Femur (tissue), 1 donor: ENCODE measurements at regions not wholly inside any gene's neighbourhood (a gene's known extent, or its start where the extent isn't known, plus 50 kb on each side); places are given as distances from the start of the nearest gene placed in this dataset.

Source experiments
- DNase-seq: peaks from one replicate; pipeline ENCODE4 v3.0.0-alpha.2; 2017

DNA sequence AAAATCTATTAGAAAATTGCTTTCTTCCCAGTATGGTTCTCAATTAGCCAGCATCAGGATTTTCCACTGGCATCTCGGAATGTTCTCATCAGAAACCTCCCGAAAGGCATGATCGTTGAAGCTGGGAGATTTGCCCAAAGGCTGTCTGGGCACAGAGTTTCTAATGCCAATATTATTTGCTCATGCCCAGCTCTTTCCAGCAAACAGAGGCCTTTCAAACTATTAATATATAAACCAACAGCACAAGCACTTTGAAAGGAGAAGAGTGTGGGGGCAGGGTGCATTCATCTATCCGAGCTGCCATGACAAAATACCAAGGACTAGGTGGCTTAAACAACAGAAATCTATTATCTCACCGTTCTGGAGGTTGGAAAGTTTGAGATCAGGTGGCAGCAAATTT is 88.3 kb upstream of the MSX1 start:
- no peak for DNase-seq

DNA sequence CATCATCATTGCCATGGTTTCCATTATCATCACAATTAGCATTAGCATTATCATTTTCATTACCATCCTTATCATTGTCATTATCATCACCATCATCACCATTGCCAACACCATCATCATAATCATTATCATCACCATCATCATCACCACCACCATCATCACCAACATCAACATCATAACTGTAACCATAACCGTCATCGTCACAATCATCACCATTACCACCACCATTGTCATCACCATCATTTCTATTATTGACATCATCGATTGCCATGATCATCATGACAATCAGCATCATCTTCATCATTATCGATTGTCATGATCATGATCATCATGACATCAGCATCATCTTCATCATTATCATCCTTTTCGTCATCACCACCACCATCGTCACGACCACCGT is 88.9 kb upstream of the MSX1 start:
- no peak for DNase-seq

DNA sequence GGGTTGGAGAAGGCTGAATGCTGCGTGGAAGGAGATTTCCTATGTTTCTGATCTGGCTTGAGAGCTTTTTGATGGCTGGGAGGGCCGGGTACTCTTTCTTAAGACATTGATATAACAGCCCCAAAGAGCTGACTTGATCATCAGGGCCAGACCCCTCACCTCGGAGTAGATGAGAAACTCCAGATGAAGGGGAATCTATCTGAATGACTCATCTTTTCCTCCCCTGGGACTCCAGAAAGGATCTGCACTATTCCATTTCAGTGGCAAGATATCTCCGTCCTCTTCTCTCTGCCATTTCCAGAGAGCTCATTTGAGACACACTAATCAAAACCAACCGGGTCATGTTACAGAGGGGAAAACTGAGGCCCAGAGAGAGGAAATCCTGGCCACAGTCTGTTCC is 92.9 kb upstream of the MSX1 start:
- no peak for DNase-seq

DNA sequence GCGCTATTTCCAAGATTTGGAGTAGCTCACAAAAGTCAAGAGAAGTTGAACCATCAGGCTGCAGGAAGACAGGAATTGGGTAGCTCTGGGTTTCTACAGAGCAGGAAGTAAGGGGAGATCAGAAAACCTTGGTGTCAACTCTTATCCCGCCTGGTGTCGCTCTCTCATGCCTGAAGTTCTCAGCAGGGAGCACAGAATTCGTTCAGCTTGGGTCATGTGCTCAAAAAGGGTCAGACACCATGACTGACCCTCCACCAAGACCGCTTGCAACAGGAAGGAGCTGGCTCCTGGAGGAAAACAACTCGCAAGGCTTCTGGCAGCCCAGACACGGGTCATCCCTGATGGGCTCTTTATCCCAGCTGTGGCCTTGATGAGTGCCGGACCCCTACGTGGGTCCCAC is 93.7 kb upstream of the MSX1 start:
- DNase-seq = no peak

DNA sequence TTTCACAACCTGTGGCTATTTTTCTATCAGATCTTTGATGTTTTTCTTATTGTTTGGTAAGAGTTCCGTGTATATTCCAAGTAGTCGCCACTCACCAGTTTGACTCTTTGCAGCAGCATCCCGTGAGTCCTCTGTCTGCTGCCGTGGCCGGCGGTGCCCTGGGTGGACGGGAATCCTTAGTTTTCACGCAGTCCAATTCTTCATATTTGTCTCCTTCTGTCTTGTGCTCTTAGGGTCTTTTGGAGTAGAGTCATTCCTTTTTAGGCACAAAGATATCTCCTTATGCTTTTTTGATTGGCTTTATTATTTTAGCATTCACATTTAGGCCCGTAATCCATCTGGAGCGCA is 94.9 kb upstream of the MSX1 start:
- DNase-seq = no peak

- DNase-seq = no peak
These were observed 95.5 kb upstream of the MSX1 start for GRCh38 chr4:4763822-4764557.

- no peak for DNase-seq
These were observed 96.3 kb upstream of the MSX1 start for GRCh38 chr4:4762909-4763821.

DNA sequence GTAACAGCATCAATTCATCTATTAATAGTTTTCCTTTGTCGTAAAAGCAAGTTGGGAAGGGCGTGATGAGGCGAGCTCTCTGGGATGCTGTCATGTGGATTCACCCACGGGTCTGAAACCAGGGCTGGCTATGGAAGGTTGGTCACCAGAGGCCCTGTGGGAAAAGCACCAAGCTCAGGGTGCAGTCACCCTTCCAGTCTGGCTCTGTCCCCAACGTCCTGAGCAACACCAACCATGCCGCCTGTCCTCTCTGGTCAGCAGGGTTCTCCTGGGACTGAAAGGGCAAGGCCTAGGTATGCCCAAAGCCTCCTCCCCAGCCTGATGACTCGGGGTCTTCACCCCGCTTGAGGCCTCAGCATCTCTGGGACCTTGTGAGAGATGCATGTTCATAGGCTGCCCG is 97.2 kb upstream of the MSX1 start:
- DNase-seq = no peak

GRCh38 chr4:4761128-4761982 is 98.1 kb upstream of the MSX1 start:
- DNase-seq = no peak

- DNase-seq = no peak
These were observed 99.6 kb upstream of the MSX1 start for GRCh38 chr4:4759883-4760282.

GRCh38 chr4:4759232-4759631 is 100.2 kb upstream of the MSX1 start:
- DNase-seq = no peak

GRCh38 chr4:4758681-4759080 is 100.8 kb upstream of the MSX1 start:
- DNase-seq = no peak

DNA sequence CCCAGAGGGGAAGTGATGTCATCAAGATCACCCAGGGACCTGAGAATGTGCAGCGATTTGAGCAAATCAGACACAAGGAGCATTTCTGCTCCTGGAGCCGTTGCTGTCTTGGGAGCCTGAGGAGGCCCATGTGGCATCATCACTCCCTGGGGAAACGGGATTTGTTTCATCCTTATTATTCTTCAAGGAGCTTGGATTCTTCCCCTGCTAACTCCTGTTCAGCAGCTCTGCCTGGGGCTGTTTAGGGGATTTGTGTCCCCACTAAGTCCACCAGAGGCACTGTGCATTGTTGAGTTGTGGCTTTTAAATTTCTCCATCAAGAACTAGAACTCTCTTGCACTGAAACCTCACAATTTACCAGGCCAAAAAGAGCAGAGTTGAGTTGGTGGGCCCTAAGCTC is 104.2 kb upstream of the MSX1 start:
- no peak for DNase-seq

DNA sequence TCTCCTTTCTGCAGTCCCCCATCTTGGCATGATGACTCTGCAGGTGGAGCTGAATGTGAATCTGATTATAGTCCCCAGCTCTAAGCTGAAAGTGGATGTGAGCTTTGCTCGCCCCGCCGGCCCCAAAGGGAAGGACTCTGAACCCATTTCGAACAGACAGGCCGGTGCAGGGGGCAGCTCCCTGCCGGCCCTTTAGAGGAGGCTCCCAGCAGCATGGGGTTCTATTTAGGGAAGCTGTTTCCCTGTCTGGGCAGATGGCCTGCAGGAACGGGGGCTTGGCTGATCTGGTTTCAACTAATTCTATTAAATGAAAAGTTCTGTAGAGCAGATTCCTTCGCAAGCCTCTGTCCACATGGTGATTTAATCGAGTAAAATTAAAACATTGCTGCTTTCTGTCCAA is 104.8 kb upstream of the MSX1 start:
- no peak for DNase-seq

DNA sequence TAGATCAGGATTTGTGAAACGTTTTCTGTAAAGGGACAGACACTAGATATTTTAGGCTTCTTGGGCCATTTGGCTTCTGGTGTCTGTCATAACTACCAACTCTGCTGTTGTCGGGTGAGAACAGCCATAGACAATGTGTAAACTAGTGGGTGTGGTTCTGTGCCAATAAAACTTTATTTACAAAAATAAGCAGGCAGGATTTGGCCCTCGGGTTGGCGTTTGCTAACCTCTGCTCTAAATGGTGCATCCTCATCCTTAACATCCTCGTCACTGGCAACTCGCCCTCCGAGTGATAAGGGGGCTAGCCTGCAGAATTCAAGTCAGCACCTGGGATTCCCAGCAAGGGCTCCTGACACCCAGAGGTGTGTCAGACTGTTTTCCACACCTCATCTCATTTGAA is 105.8 kb upstream of the MSX1 start:
- no peak for DNase-seq

DNA sequence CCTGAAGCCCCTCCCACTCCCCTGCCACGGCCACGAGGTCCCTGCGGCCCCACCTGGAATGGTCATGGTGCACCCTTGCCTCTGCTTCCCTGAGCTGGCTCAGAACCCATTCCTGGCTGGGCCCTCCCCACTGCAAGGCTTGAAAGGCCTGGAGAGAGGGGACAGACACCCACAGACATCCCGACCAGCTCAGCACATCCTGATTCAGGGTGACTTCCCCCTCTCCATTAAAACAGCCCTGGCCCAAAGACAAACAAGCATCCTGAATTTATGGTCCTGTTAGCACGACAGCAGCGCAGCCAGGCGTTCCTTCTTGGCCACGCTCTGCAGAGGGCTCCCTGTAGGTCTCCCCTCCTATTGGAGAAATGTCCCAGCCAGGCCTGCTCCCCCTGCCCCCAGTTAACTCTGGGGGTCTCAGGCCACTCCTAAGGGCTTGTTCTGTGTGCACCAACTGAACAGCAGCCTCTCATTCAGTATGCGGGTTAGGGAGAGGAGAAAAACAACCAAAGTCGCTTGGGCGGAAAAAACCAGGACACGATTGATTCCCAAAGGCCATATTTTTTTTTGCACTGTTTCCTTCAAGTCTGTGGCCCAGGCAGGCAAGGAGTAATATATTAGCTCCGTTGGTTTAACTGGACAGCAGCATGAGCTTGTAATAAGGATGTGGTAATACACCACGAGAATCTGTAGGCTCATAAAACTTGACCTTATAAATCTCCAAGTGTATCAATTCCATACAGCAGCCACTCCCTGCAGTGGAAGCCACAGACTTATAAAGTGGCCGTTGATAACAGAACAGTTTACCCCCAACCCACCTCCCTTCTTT is 106.7 kb upstream of the MSX1 start:
- DNase-seq = no peak

DNA sequence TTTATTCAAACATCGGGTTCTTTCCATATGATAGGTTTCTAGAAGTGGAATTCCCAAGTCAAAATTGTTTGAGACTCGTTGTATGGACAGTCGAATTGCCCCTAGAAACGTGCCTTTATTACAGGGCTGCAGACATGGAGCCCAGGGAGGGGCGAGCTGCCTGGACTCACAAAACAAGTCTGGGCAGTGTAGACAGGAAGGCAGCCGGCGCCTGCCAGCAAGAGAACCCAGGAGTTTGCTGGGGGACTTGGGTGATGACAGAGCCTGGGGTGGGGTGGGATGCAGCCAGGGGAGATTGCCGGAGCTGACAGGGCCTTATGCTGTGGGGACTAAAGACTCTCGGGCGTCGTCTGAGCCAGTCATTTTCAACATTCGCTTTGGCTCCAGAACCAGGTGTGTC is 107.4 kb upstream of the MSX1 start:
- DNase-seq = no peak

- DNase-seq = no peak
These were observed 109.3 kb upstream of the MSX1 start for GRCh38 chr4:4750187-4750586.

DNA sequence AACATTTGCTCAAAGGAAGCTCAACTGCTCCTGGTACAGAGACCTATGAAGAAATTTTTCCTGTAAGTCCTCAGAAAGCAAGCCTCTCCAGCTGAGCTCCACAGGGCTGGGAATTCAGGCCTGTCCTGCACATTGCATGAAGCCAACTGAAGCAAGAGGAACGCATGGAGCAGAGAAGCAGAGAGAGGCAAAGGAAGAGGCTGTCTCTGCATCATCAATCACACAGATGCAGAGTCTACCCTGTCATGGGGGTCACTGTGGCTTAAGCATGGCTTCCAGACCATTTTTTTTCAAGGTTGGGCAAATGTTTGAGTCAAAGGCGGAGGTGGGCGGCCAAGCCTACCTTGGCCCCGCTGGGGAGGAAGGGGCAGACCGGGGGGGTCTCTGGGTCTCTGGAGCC is 110.3 kb upstream of the MSX1 start:
- DNase-seq = no peak

DNA sequence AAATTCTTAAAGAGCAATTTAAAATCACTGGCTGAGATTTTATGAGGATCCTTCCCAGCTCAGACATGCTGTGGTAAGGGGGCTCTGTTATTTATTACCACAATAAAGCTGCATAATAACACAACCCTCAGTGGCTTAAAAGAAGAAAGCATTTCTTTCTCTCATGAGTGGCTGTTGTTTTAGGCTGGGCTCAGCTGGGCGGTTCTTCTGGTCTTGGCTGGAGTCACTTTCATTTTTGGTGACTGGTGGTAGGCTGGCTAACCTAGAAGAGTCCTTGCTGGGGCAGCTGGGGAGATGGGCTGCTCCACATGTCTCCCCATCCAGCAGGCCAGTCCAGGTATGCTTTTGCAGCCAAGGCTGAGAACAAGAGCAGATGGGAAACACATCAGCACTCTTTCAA is 113.0 kb upstream of the MSX1 start:
- no peak for DNase-seq

DNA sequence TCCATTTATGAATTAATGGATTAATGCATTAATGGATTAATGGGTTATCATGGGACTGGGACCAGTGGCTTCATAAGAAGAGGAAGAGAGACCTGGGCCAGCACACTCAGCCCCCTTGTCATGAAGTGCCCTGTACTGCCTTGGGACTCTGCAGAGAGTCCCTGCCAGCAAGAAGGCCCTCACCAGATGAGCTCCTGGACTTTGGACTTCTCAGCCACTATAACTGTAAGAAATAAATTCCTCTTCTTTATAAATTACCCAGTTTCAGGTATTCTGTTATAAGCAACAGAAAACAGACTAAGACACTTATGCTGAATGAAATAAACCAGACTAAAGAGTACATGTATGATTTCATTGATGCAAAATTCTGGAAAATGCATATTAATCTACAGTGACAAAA is 119.4 kb upstream of the MSX1 start:
- no peak for DNase-seq

DNA sequence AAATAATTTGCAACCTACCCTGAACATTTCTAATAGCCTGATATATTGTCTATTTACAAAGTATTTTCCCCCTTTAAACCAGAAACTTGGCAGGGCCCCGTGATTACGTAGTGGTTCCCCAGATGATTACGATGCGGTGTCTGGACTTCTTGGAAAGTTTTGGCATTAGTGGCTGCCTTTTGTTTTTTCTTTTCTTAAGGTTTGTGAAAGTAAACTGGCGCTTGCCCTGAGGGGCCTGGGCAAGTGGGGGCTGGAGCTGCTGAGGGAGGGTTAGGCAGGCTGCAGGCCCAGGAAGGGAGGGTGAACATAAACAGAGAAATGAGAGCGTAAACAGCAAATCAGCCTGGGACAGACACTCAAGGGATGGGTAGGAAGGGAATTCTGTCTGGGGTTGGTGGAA is 123.6 kb upstream of the MSX1 start:
- peak; percentile 72 for DNase-seq
